ENCODE measurements at regions not wholly inside any gene's neighbourhood (a gene's known extent, or its start where the extent isn't known, plus 50 kb on each side); places are given as distances from the start of the nearest gene placed in this dataset.

- no peak for DNase-seq (ENCODE audit: low read depth in 2 of 2)
Observed at GRCh38 chr18:52286675-52287074, 53.3 kb upstream of the DCC start.

GRCh38 chr18:52287151-52287550 lies 52.8 kb upstream of the DCC start:
- DNase-seq (ENCODE audit: low read depth in 2 of 2): no peak

- peak in 1 of 2 donors; percentile 0 for DNase-seq (ENCODE audit: low read depth in 2 of 2)
Observed at GRCh38 chr18:52288403-52289004, 51.5 kb upstream of the DCC start.

- DNase-seq (ENCODE audit: low read depth in 2 of 2): no peak
Observed at GRCh38 chr18:52289392-52289791, 50.6 kb upstream of the DCC start.

All from stimulated activated CD4-positive, alpha-beta T cell treated with anti-CD3 and anti-CD28 coated beads, Interleukin-15, amount 100 ng/mL, for 48 hours (primary cell).